ENCODE measurements at regions not wholly inside any gene's neighbourhood (a gene's known extent, or its start where the extent isn't known, plus 50 kb on each side); places are given as distances from the start of the nearest gene placed in this dataset.

- TF ChIP-seq EZH2 (IDR thresholded peaks at IDR 0.05; ENCODE audit: low read length, unreplicated experiment) (no peak), CTCF (conservative IDR thresholded peaks at IDR 0.05; ENCODE audit: low read depth, low read length) (no peak), EZH2phosphoT487 (IDR thresholded peaks at IDR 0.05; ENCODE audit: borderline replicate concordance, low read length) (no peak)
Measured at GRCh38 chr4:132860976-132861375, 288.1 kb upstream of the PCDH10 start.

GRCh38 chr4:132863619-132864018, 285.5 kb upstream of the PCDH10 start:
- Histone ChIP-seq H3K9me2 (replicated peaks; ENCODE audit: low read length) (no peaks in the 10 kb centered on the region), H3K4me1 (ENCODE audit: insufficient read depth, low read length) (no peaks in the 10 kb centered on the region), H3K9ac (ENCODE audit: low read length) (no peak overlapping the region), H2AFZ (ENCODE audit: low read length) (no peak overlapping the region), H3K4me3 (ENCODE audit: low read length) (no peak overlapping the region), H4K20me1 (ENCODE audit: low read length) (no peaks in the 10 kb centered on the region), H3K4me2 (ENCODE audit: low read length) (no peak overlapping the region), H3K27me3 (ENCODE audit: low read length) (no peaks in the 10 kb centered on the region), H3K9me3 (ENCODE audit: low read length) (no peaks in the 10 kb centered on the region), H3K27ac (ENCODE audit: low read length) (no peak overlapping the region), H3F3A (ENCODE audit: low read length, unreplicated experiment) (no peaks in the 10 kb centered on the region), H3K79me2 (ENCODE audit: low read length) (no peaks in the 10 kb centered on the region), H3K36me3 (ENCODE audit: low read depth, low read length) (no peaks in the 10 kb centered on the region)
- TF ChIP-seq EZH2phosphoT487 (IDR thresholded peaks at IDR 0.05; ENCODE audit: borderline replicate concordance, low read length) (no peak), EZH2 (IDR thresholded peaks at IDR 0.05; ENCODE audit: low read length, unreplicated experiment) (no peak), CTCF (conservative IDR thresholded peaks at IDR 0.05; ENCODE audit: low read depth, low read length) (no peak)
- intact Hi-C loops (cut with micrococcal nuclease): no loop called here
- ATAC-seq (no peak), DNase-seq (no peak)
- no TSS peak for BruUV-seq (replicated peaks)
- POLR2A ChIA-PET (ENCODE audit: unreplicated experiment): no interaction called here
- CTCF ChIA-PET: no interaction called here

More at GRCh38 chr4:132860976-132861375, 288.1 kb upstream of the PCDH10 start:
- Histone ChIP-seq H3K4me1 (ENCODE audit: insufficient read depth, low read length) (no peaks in the 10 kb centered on the region), H3K9me2 (replicated peaks; ENCODE audit: low read length) (no peaks in the 10 kb centered on the region), H3K9ac (ENCODE audit: low read length) (no peak overlapping the region), H3K4me3 (ENCODE audit: low read length) (no peak overlapping the region), H3K9me3 (ENCODE audit: low read length) (no peaks in the 10 kb centered on the region), H3F3A (ENCODE audit: low read length, unreplicated experiment) (no peaks in the 10 kb centered on the region), H3K27me3 (ENCODE audit: low read length) (no peaks in the 10 kb centered on the region), H2AFZ (ENCODE audit: low read length) (no peak overlapping the region), H3K79me2 (ENCODE audit: low read length) (no peaks in the 10 kb centered on the region), H4K20me1 (ENCODE audit: low read length) (no peaks in the 10 kb centered on the region), H3K36me3 (ENCODE audit: low read depth, low read length) (no peaks in the 10 kb centered on the region), H3K4me2 (ENCODE audit: low read length) (no peak overlapping the region), H3K27ac (ENCODE audit: low read length) (no peak overlapping the region)
- intact Hi-C loops (cut with micrococcal nuclease): no loop called here
- DNase-seq (no peak), ATAC-seq (no peak)
- BruUV-seq (replicated peaks): no TSS peak
- POLR2A ChIA-PET (ENCODE audit: unreplicated experiment): no interaction called here
- CTCF ChIA-PET: no interaction called here

GRCh38 chr4:132865458-132865857, 283.6 kb upstream of the PCDH10 start:
- no peaks in the 10 kb centered on the region for H3K4me1 ChIP-seq (ENCODE audit: insufficient read depth, low read length)
- TF ChIP-seq CTCF (conservative IDR thresholded peaks at IDR 0.05; ENCODE audit: low read depth, low read length) (no peak), EZH2 (IDR thresholded peaks at IDR 0.05; ENCODE audit: low read length, unreplicated experiment) (no peak), EZH2phosphoT487 (IDR thresholded peaks at IDR 0.05; ENCODE audit: borderline replicate concordance, low read length) (no peak)
- intact Hi-C loops (cut with micrococcal nuclease): no loop called here
- ChIA-PET CTCF (no interaction called here), POLR2A (ENCODE audit: unreplicated experiment) (no interaction called here)
- no peaks in the 10 kb centered on the region for H3K9me2 ChIP-seq (replicated peaks; ENCODE audit: low read length)
- no peak overlapping the region for H3K4me3 ChIP-seq (ENCODE audit: low read length)
- no peak overlapping the region for H3K4me2 ChIP-seq (ENCODE audit: low read length)
- H3K79me2 ChIP-seq (ENCODE audit: low read length): no peaks in the 10 kb centered on the region
- H3K27ac ChIP-seq (ENCODE audit: low read length): no peak overlapping the region
- no peaks in the 10 kb centered on the region for H4K20me1 ChIP-seq (ENCODE audit: low read length)
- no peaks in the 10 kb centered on the region for H3K27me3 ChIP-seq (ENCODE audit: low read length)
- H3K9me3 ChIP-seq (ENCODE audit: low read length): no peaks in the 10 kb centered on the region
- no peaks in the 10 kb centered on the region for H3F3A ChIP-seq (ENCODE audit: low read length, unreplicated experiment)
- H3K9ac ChIP-seq (ENCODE audit: low read length): no peak overlapping the region
- no TSS peak for BruUV-seq (replicated peaks)
- no peaks in the 10 kb centered on the region for H3K36me3 ChIP-seq (ENCODE audit: low read depth, low read length)
- no peak overlapping the region for H2AFZ ChIP-seq (ENCODE audit: low read length)
- no peak for ATAC-seq
- DNase-seq: no peak
